ENCODE measurements at regions not wholly inside any gene's neighbourhood (a gene's known extent, or its start where the extent isn't known, plus 50 kb on each side); places are given as distances from the start of the nearest gene placed in this dataset.

GRCh38 chr5:1723476-1723875, 76.2 kb downstream of the MRPL36 start:
- H3K9me3 ChIP-seq (ENCODE audit: low read depth): peaks cover 1% of the 10 kb centered on the region
- no peak overlapping the region for H3K4me3 ChIP-seq
- 87% methylated on average over 7 of the region's 7 CpGs for WGBS (ENCODE audit: low lambda C conversion rate, missing lambda C conversion rate)
- H3K27ac ChIP-seq: no peak overlapping the region
- H3K4me1 ChIP-seq (ENCODE audit: insufficient read depth): no peaks in the 10 kb centered on the region
- no peaks in the 10 kb centered on the region for H3K36me3 ChIP-seq (replicated peaks; ENCODE audit: insufficient read depth, low read depth)
- no peak for TF ChIP-seq EZH2phosphoT487 (IDR thresholded peaks at IDR 0.05; ENCODE audit: low read depth, severe bottlenecking, unreplicated experiment)
- no peak for TF ChIP-seq CTCF (IDR thresholded peaks at IDR 0.05; ENCODE audit: poor library complexity)
- no peak for TF ChIP-seq EZH2 (IDR thresholded peaks at IDR 0.05; ENCODE audit: borderline replicate concordance)
- H2AFZ ChIP-seq: no peak overlapping the region
- H3K9me2 ChIP-seq (replicated peaks; ENCODE audit: insufficient read depth): no peaks in the 10 kb centered on the region
- H3K4me2 ChIP-seq: no peak overlapping the region
- no peaks in the 10 kb centered on the region for H4K20me1 ChIP-seq (ENCODE audit: insufficient read depth, poor library complexity, severe bottlenecking)
- DNase-seq (ENCODE audit: low spot score): no peak
- no peaks in the 10 kb centered on the region for H3K79me2 ChIP-seq
- no peaks in the 10 kb centered on the region for H3K27me3 ChIP-seq

GRCh38 chr5:1722877-1723276, 76.8 kb downstream of the MRPL36 start:
- Histone ChIP-seq H3K9me2 (replicated peaks; ENCODE audit: insufficient read depth) (no peaks in the 10 kb centered on the region), H3K4me2 (no peak overlapping the region), H2AFZ (no peak overlapping the region), H3K27ac (no peak overlapping the region), H3K27me3 (no peaks in the 10 kb centered on the region), H3K4me1 (ENCODE audit: insufficient read depth) (no peaks in the 10 kb centered on the region), H3K79me2 (no peaks in the 10 kb centered on the region), H3K4me3 (no peak overlapping the region), H3K36me3 (replicated peaks; ENCODE audit: insufficient read depth, low read depth) (no peaks in the 10 kb centered on the region), H4K20me1 (ENCODE audit: insufficient read depth, poor library complexity, severe bottlenecking) (no peaks in the 10 kb centered on the region), H3K9me3 (ENCODE audit: low read depth) (peaks cover 3% of the 10 kb centered on the region)
- 80% methylated on average over 13 of the region's 13 CpGs for WGBS (ENCODE audit: low lambda C conversion rate, missing lambda C conversion rate)
- TF ChIP-seq CTCF (IDR thresholded peaks at IDR 0.05; ENCODE audit: poor library complexity): no peak
- no peak for TF ChIP-seq EZH2 (IDR thresholded peaks at IDR 0.05; ENCODE audit: borderline replicate concordance)
- no peak for TF ChIP-seq EZH2phosphoT487 (IDR thresholded peaks at IDR 0.05; ENCODE audit: low read depth, severe bottlenecking, unreplicated experiment)
- DNase-seq (ENCODE audit: low spot score): no peak

GRCh38 chr5:1720396-1721110, 79.1 kb downstream of the MRPL36 start:
- H4K20me1 ChIP-seq (ENCODE audit: insufficient read depth, poor library complexity, severe bottlenecking): no peaks in the 10 kb centered on the region
- no peak overlapping the region for H3K27ac ChIP-seq
- H3K9me2 ChIP-seq (replicated peaks; ENCODE audit: insufficient read depth): no peaks in the 10 kb centered on the region
- H3K36me3 ChIP-seq (replicated peaks; ENCODE audit: insufficient read depth, low read depth): no peaks in the 10 kb centered on the region
- no peak for TF ChIP-seq CTCF (IDR thresholded peaks at IDR 0.05; ENCODE audit: poor library complexity)
- TF ChIP-seq EZH2 (IDR thresholded peaks at IDR 0.05; ENCODE audit: borderline replicate concordance): no peak
- TF ChIP-seq EZH2phosphoT487 (IDR thresholded peaks at IDR 0.05; ENCODE audit: low read depth, severe bottlenecking, unreplicated experiment): no peak
- H3K79me2 ChIP-seq: no peaks in the 10 kb centered on the region
- no peaks in the 10 kb centered on the region for H3K27me3 ChIP-seq
- H2AFZ ChIP-seq: no peak overlapping the region
- peaks cover 3% of the 10 kb centered on the region for H3K9me3 ChIP-seq (ENCODE audit: low read depth)
- H3K4me3 ChIP-seq: no peak overlapping the region
- H3K4me2 ChIP-seq: no peak overlapping the region
- no peaks in the 10 kb centered on the region for H3K4me1 ChIP-seq (ENCODE audit: insufficient read depth)
- 85% methylated on average over 21 of the region's 21 CpGs for WGBS (ENCODE audit: low lambda C conversion rate, missing lambda C conversion rate)
- DNase-seq (ENCODE audit: low spot score): no peak
